Stimulated activated CD8-positive, alpha-beta memory T cell treated with anti-CD3 and anti-CD28 coated beads, Interleukin-2, amount 100 ng/mL, for 48 hours (primary cell): ENCODE measurements at regions not wholly inside any gene's neighbourhood (a gene's known extent, or its start where the extent isn't known, plus 50 kb on each side); places are given as distances from the start of the nearest gene placed in this dataset.

ENCODE experiments used
- DNase-seq, 2 donors: peaks; one replicate each; pipeline ENCODE4 v3.0.0-alpha.2; 2020; ENCODE audit warnings: low read depth in 2 of 2

DNA sequence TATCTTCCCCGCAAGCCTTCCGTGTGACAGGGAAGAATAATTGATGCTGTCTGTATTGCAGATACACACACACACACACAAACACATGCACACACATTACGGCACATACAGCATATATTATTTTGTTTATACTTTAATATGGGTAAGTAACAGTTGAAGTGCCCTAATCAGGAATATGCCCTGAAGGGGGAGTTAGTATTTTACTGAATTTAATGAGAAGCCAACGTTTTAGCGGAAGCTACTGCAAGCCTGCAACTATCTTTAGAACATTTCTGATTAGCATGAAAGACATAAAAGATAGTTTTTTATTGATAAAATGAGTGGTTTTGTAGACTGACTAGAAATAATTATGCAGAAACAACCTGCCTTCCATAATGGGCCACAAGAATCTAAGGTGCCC, 296.6 kb upstream of the SLCO3A1 start:
- no peak for DNase-seq

DNA sequence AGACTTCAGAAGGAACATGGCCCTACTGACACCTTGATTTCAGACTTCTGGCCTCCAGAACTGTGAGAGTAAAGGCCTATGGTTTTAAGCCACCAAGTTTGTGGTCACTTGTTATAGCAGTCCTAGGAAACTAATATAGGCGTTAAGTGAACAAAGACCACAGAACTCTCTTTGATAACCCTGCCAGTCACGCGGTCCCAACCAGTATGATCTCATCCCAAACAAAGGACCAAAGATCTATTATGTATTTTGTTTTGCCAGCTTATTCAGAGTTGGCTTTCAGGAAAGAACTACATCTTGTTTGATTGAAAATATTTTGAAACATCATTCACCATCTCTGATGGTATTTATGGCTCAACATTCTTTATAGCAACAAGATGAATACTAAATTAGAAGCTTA, 294.4 kb upstream of the SLCO3A1 start:
- no peak for DNase-seq

DNA sequence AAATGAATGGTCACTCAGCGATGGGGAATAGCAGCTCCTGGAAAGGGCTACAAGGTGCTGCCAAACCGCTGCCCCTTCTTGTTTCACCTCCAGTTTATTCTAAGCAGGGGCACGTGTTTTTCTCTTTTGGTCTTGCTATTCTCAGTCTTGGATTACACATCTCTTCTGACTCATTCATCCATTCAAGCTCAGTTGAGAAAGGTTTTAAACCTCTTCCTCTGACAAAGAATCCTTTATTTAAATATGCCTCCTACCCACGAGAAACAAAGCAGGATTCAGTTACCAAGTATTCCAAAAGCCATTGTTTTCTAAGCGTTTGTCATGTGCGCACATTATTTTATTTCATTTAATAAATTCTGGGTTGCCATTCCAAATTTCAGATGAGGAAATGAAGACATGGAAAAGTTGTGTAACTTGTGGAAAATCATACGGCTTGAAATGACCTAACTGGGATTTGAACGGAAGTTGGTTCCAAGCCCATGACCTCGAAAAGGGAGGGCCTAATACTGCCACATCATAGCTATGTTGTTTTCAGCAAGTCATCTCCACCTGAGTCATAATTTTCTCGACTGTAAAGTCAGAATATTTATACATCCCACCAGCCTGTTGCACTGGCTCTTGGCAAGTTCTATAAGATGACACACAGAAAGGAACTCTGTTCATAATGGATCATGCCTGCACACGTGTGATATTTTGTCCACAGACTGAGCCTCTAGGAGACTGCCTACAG, 292.0 kb upstream of the SLCO3A1 start:
- no peak for DNase-seq

DNA sequence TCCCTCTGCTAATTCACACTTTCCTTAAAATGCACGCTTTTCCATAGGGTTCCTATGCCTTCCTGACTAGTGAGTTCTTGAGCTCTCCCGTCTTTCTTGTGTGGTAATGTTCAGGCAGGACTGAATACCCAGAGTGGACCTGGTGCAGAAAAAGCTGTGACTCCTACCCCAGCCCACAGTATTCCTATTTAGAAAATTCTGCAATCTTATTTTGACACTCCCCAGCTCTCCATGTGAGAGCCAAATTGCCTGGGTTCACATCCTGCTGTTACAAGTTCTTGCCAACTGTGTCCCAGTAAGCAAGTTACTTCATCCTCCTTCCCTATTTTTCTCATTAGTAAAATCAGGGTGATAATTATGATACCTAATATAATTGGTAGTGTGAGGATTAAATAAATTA, 290.8 kb upstream of the SLCO3A1 start:
- no peak for DNase-seq

DNA sequence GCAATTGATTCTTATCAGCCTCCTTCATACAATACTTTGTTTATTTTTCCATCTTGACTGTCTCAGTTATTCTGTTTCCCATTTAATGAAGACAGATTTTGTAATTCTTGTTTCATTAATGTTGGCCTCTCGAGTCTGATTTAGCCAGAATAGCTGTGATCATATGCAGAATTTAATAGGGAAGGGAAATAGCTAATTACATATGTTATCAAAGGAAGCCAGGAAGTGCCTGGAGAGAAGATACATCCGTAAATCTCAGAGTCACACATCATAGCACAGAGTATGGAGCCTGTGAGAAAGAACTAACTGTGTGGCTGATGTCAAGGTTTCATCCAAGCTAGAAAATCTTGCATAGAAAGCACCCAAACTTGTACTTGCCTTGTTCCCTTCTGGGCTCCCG, 288.9 kb upstream of the SLCO3A1 start:
- no peak for DNase-seq

DNA sequence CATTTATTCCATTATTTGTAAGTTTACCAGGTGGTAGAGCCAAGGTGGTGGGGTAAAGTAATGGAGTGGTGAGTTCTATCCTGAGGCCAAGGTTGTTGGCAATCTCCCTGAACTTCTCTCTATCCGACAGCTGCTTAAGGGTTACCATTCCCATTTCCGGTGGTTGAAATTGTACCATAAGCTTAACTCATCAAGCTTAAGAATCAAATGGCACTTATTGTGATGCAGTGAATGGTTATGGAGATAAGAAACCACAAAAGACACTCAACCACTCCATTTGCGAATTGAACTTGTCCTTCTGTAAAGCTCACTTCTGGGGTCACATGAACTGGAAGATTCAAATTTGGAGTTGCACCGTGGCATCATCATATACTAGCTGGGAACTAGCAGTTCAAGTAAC, 287.4 kb upstream of the SLCO3A1 start:
- no peak for DNase-seq

DNA sequence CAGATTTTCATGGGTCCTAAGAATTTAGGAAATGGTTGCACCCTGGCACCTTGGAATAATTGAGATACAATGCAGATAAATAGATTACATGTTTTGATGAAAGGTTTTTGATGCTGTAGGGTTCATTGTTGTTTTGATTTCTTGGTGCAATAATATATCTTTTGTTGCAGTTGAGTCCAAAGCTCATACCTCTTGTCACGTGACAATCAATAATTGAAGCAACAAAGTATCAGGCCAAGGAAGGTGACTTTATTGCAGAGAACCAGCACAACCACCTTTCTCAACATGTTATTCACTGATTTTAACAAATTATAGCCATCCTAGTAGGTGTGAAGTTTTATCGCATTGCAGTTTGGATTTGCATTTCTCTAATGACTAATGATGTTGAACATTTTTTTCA, 285.5 kb upstream of the SLCO3A1 start:
- no peak for DNase-seq

DNA sequence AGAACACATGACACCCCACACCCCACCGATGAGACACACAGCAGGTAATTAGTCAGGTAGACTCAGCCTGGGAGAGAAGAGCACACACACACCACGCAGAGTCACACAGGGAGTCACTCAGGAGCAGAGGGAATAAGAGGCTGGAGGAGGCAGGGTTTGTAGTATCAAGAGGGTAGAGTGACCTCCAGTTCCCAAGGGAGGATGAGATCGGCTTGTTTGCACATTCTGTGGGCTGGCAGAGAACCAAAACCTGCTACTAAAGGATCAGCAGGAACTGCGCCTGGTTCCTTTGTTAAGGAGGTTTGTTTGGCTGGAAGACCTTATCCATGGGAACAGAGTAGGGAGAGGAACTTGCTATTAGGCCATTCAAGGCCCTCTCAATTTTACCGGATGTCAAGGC, 281.4 kb upstream of the SLCO3A1 start:
- no peak for DNase-seq

DNA sequence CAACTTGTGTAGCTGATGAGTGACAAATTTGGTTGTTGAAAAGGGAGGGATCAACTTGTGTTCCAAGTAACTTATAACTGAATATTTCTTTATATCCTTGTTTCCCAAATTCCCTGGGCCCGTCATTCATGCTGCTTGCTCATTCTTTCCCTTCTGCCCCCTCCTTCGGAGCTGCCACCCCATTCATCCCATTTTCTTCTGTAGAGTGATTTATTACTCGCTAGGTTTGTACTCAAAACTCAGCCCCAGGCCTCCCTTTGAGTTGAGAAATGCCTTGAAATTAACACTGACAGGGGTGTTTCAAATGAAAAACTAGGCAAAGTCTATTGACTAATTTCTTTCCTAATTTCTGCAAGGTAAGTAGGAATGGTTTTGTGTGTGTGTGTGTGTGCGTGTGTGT, 277.4 kb upstream of the SLCO3A1 start:
- no peak for DNase-seq

DNA sequence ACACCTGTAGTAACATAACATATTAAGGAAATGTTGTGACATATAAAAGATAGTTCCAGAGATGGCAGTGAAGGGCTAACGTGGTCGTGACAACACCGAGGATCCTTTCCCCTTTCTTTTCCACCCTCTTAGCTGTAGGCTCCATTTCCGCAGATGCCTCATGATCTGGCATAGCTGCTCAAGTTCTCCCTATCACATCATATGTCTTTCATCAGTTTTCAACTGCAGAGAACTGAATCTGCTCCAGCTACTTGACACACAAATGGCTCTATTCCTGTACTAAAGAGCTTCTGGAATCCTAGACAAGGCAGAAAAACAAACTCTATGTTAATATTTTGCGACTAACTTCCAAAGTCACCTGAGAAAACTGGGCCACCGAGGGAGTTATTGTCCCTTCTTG, 275.0 kb upstream of the SLCO3A1 start:
- DNase-seq, result no peak

DNA sequence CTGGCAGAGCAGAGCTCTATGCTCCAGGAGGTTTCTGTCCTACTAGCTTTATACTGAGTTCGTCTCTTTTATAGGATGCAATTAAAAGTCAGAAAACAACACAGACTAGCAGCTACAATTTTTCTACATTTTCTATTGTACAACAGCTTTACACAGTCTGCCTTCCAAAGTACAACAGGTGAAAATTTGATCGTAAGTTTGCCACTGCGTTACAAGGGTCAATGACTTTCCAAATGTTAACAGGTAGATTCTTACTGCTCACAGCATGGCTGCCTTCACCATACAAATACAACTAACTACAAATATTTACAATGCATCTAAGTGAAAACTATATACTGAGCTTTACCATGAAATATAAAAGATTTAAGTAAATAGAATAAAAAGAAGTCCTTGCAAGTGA, 268.6 kb upstream of the SLCO3A1 start:
- DNase-seq, result no peak

DNA sequence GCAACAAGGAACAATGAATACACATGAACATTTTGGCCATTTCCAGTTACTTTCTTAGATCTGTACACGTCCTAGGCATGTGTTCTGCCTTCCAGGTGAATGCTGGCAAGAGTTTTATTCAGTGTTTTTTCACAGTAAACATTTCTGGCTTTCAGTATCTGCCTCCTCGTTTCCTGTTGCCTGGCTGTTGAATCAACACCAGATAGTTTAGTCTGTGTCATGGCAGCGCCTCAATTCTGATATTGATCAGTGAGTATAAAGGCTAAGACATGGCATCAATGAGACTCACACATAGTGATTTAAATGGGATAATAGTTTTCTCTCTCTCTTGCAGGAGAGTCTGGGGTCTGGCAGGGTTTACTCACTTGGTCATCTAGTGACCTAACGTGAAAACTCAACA, 266.9 kb upstream of the SLCO3A1 start:
- no peak for DNase-seq

DNA sequence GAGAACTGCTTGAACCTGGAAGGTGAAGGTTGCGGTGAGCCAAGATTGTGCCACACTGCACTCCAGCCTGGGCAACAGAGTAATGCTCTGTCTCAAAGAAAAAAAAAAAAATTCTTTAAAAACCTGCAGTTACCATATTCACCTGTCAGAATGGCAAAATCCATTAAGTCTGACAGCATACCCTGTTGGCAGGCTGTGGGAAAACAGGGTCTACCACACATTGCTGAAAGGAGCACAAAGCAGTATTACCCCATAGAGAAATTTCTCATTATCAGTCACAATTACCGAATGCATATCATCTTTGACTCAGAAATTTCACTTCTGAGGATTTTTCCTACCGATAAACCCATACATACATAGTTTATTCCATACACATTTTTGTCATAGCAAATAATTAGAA, 264.1 kb upstream of the SLCO3A1 start:
- DNase-seq, result no peak

DNA sequence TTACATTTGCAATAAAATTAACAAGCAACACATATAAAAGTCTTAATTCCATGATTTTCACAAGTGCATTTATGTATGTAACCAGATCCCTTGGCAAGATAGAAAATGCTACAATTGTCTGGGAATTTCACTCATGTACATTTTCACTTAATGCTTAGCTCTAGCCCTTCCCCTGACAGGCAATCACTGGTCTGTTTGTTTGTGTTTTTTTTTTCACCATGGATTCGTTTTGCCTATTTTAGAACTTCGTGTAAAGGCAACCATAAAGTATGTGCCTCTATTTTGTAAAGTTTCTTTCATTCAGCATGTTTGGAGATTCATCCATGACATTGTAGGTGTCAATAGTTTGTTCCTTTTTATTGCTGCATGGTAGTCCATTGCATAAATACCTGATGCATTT, 260.9 kb upstream of the SLCO3A1 start:
- DNase-seq, result no peak

DNA sequence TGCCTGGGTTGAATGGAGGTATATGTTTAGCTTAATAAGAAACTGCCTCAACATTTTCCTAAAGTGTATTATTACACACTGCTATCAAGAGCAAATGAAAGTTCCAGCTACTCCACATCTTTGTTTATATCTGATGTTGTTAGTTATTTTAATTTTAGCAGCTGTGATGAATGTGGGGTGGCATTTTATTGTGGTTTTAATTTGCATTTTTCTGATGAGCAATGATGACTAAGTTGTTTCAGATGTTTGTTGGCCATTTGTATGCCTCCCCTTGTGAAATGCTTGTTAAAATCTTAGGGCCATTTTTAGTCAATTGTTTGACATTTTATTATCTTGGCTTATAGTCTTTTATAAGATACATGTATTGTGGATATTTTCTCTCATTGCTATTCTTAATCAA, 260.4 kb upstream of the SLCO3A1 start:
- DNase-seq, result no peak

DNA sequence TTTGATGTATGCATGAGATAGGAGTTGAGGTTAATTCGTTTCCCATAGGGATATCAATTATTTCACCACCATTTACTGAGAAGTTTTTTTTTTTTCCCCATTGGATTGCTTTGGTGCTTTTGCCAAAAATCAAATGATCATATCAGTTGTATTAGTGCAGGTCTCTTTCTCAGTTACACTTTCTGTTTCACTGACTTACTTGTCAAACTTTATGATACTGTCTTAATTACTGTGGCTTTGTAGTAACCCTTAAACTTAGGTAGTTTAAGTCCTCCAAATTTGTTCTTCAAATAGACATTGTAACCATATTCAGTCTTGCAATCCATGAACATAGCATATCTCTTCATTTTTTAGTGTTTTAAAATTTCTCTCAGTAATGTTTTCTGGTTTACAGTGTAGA, 259.9 kb upstream of the SLCO3A1 start:
- no peak for DNase-seq

DNA sequence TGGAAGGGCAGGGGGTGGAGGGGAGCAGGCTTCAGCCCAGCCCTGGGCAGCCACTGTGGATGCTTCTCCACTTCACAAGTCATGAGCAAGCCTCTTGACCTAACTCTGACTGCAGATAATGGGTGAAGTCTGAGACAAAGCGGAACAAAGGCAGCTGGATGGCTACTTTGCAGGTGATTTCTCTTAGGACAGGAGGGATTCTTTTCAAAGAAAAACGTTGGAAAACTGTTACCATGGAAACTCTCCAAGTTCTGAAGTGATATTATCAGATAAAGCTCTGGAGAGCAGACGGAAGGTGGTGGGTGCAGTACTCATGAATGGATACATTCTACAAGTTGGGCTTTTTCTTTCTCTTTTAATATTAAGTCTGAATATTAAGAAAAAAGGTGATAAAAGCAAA, 254.2 kb upstream of the SLCO3A1 start:
- no peak for DNase-seq

DNA sequence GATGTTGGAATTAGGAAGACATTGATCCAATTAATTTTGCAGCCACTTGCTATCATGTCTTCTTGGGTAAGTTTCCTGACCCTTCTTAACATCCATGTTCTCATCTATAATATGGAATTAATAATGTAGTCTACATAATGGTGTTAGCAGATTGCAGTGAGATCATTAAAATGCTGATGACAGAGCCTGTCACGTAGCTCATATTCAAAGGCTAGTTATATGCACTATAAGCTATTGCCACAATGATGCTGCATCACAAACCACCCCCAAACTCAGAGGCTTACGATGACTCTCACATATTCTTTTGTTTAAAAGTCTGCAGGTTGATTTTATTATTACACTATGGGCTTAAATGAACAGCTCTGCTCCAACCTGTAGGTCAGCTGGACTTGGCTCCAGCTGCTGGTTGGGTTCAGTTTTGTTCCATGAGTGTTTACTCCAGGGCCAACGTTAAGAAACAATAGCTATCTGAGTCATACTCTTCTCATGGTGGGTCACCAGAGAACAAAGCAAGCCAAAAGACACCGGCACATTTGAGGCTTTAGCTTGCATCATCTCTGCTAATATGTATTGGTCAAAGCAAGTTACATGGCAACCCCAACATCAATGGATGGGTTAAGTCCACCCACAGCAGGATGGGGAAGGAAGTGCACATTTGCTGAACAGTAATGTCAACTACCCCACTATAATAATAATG, 250.0 kb upstream of the SLCO3A1 start:
- DNase-seq, result no peak

DNA sequence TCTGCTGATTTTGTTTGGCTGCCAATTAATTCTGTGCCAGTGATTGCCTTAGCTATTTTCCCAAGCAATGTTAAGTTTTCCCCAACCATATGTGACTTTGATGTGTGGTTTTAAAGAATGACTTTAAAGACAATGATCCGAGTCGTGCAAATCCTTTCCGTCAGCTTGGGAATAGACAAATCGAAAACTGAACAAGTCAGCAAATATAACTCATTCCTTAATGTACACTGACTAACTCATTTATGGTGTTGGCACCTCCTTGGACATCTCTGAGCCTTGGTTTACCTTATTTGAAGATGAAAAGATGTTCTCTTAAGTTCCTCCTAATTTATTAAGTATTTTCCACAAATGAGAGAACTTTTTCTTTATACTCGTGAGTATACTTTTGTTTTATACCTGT, 249.4 kb upstream of the SLCO3A1 start:
- no peak for DNase-seq

DNA sequence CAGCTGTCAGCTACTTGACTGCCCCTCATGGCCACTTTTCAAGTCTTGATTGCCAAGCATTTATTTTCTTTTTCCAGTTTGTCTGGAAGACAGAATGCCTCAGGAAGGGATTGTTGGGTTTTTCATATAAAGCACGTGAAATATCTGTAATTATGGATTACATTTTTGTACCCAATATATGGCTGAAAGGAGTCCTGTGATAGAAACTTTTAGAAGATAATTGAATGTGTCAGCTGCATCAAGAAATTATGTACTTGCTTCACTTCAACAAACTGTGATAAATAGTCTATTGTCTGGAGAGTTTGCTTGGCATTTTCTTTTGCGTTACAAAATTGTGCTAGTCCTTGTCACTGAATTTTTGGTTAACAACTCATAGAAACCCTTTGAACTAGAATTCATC, 247.9 kb upstream of the SLCO3A1 start:
- no peak for DNase-seq

DNA sequence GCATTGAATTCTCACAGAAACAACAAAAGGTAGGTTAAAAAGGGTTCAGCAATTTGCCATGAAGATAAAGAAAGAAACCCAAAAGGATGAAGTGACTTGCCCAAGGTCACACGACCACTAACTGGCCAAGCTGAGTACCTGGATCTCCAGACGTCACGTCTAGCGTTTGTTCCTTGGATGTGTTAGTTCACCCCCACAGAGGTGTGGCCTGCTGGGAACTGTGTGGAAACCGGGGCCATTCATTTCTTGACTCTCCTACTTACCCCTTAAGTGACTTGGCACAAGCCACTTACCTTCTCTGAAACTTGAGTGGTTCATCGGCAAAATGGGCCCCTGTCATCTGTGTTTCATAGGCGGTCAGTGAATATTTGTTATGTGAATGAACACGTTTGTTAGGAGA, 244.3 kb upstream of the SLCO3A1 start:
- DNase-seq, result no peak

DNA sequence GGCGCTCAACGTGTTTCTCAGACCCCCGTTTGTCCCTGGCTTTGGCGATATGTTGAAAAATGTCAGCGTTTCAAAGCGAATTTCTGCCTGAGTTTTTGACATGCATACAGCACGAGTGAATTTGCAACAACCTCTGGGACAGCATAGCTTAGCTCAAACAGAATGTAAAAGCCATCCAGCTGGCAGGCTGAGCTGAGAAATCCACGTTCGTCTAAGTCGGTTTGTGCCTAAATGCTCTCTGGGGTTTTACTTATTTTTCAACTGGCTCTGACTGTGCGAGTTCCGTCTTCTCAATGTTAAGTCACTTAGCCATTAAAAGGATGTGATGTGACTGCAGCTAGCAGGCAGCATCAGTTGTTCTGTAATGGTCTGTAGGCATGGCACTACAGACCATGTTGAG, 243.5 kb upstream of the SLCO3A1 start:
- no peak for DNase-seq

DNA sequence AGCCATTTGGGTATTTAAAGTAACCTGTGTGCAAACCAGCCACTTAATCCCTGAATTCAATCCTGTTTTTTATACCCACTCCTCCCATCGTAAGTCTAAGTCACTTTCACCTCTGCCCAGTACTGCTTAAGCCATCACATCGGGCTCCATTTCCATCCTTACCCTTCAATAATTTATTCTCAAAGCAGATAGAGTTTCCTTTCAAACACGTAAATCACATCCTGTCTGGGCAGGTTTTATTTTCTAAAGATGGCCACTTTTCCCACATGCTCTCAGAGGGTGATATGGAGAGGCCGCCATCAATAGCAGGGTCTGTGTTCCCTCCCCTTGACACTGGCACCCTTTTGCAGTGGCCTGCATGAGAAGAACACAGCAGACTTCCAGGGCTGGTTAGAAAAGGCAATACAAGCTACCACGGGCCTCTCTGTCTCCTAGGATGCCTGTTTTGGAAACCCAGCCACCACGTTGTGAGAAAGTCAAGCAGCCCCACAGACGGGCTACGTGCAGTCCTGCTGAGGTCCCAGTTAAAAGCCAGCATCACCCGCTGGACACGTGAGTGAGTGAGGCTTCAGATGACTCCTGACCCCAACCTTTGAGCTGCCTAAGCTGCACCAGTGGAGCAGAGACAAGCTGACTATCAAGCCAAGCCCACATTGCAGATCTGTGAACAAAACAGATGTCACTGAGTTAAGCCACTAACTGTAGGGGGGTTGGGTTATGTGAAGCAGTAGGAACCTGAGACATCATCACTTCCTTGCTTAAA, 241.8 kb upstream of the SLCO3A1 start:
- DNase-seq, result no peak
